ENCODE measurements at regions not wholly inside any gene's neighbourhood (a gene's known extent, or its start where the extent isn't known, plus 50 kb on each side); places are given as distances from the start of the nearest gene placed in this dataset.
"Not testable (repeated sequence)": the region's sequence is repeated elsewhere in the genome, so short reads cannot be mapped to it uniquely, and the experiment has no call there.

DNA sequence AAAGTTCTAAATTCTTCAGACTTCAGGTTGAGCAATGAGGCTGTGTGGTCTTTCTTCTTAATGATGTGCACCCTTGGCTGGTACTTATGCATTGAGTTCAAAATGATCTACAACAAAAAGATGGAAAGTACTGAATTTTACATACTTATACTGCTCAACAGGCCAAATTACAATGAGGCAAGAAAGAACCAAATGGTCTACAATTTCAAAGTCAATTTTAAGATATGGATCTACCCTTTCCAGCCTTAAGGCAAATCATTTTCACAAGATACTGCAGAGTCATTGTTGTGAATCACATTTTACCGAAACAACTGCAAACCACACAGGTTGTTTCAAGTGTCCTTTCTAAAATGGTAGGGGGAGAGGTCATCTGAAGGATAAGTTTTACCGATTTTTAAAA is 54.9 kb upstream of the RXYLT1 start:
- H3F3A ChIP-seq (replicated peaks; ENCODE audit: low read depth); ATAC-seq; H3K4me2 ChIP-seq; H3K79me2 ChIP-seq (replicated peaks; ENCODE audit: insufficient read depth); H3K27me3 ChIP-seq (ENCODE audit: insufficient read depth); H3K9me2 ChIP-seq (ENCODE audit: insufficient read depth); H4K20me1 ChIP-seq (replicated peaks; ENCODE audit: insufficient read depth); DNase-seq (ENCODE audit: low spot score); H3K4me3 ChIP-seq; H3K27ac ChIP-seq (ENCODE audit: low read depth); H3K4me3 Mint-ChIP-seq; H3K27me3 Mint-ChIP-seq (ENCODE audit: insufficient read depth, low read depth, poor library complexity); H3K4me1 Mint-ChIP-seq; H3K27ac Mint-ChIP-seq; H3K9me3 Mint-ChIP-seq; H3K4me1 ChIP-seq (ENCODE audit: insufficient read depth); H3K36me3 Mint-ChIP-seq (ENCODE audit: low read depth); H3K36me3 ChIP-seq (ENCODE audit: insufficient read depth): not testable (repeated sequence)
- H2AFZ ChIP-seq = peak overlapping the region; percentile 63; the same call in 1 of the 2 replicates

Data from GM23338 (cell line).